Parathyroid adenoma (tissue), 2 donors: ENCODE measurements at regions not wholly inside any gene's neighbourhood (a gene's known extent, or its start where the extent isn't known, plus 50 kb on each side); places are given as distances from the start of the nearest gene placed in this dataset.
A peak's percentile ranks its signal among the peaks of the same experiment; 100 is the strongest.

ENCODE experiments used
- H2AFZ ChIP-seq: fragments of 300-600 bp; sonication (generic); one replicate; pipeline ENCODE4 v1.7.0; 2017; ENCODE audit warnings: antibody characterized with exemption, mild to moderate bottlenecking
- H3K27ac ChIP-seq: fragments of 300-600 bp; sonication (generic); one replicate; pipeline ENCODE4 v1.7.0; 2017
- H3K27me3 ChIP-seq: fragments of 300-600 bp; sonication (generic); one replicate; pipeline ENCODE4 v1.7.0; 2017; ENCODE audit warnings: low read length; ENCODE audit not compliant: control insufficient read depth, insufficient read depth
- H3K36me3 ChIP-seq: fragments of 300-600 bp; sonication (generic); one replicate; pipeline ENCODE4 v1.7.0; 2017; ENCODE audit warnings: low read length; ENCODE audit not compliant: control insufficient read depth, insufficient read depth
- H3K4me1 ChIP-seq: fragments of 300-600 bp; sonication (generic); one replicate; pipeline ENCODE4 v1.7.0; 2017; ENCODE audit warnings: control low read depth
- H3K4me2 ChIP-seq: fragments of 300-600 bp; sonication (generic); one replicate; pipeline ENCODE4 v1.7.0; 2017; ENCODE audit warnings: low read length
- H3K4me3 ChIP-seq: fragments of 300-600 bp; sonication (generic); one replicate; pipeline ENCODE4 v1.7.0; 2017; ENCODE audit warnings: low read depth, low read length
- H3K79me2 ChIP-seq: fragments of 300-600 bp; sonication (generic); one replicate; pipeline ENCODE4 v1.7.0; 2017; ENCODE audit warnings: control low read depth
- H3K9ac ChIP-seq: fragments of 300-600 bp; sonication (generic); one replicate; pipeline ENCODE4 v1.7.0; 2017; ENCODE audit warnings: mild to moderate bottlenecking
- H3K9me3 ChIP-seq: fragments of 300-600 bp; sonication (generic); one replicate; pipeline ENCODE4 v1.7.0; 2017; ENCODE audit warnings: low read length; ENCODE audit not compliant: control insufficient read depth
- CTCF ChIP-seq: fragments of 300-600 bp; sonication (generic); IDR thresholded peaks from one replicate; pipeline ENCODE4 v1.7.0; 2017; ENCODE audit warnings: antibody characterized with exemption, mild to moderate bottlenecking
- donor health status: primary hyperparathyroidism.

DNA sequence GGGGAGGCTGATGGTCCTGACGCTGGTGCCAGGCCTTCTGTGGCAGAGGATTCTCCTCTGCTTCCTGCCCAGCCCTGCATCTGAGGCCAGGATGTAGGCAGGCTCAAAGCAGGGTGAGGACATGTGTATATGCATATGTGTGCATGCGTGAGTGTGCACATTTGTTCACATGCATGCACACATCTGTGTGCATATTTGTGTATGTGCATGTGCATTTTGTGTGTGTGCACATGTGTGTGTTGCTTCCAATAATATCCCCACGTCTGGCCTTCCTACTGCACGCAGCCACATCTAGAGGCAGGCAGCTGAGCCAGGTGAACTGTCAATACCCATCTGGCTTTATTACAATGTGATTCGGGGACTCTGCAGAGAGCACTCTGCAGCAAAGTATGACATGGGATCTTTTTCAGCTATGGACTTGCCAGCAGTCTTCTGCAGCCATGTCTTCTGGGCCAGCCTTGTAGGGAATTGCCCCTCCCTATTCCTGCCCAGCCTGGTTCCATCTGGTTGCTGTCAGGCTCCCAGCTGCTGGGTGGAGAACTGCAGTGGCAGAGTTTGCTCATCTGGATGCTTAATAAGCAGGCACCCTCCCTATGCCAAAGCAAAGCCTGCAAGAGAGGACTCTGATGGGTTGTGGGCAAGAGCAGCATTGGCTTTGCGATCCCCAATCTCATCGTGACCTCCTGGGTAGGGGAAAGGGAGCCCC lies 140.7 kb downstream of the PFKFB3 start:
- H3K27ac ChIP-seq: no peak overlapping the region
- no peaks in the 10 kb centered on the region for H3K27me3 ChIP-seq
- no peak overlapping the region for H2AFZ ChIP-seq
- H3K4me2 ChIP-seq: no peak overlapping the region
- TF ChIP-seq CTCF: no peak
- H3K79me2 ChIP-seq: no peaks in the 10 kb centered on the region
- H3K4me1 ChIP-seq: peaks cover 2% of the 10 kb centered on the region
- H3K36me3 ChIP-seq: no peaks in the 10 kb centered on the region
- no peaks in the 10 kb centered on the region for H3K9me3 ChIP-seq
- H3K9ac ChIP-seq: no peak overlapping the region
- no peak overlapping the region for H3K4me3 ChIP-seq

GRCh38 chr10:6345404-6345803 lies 142.7 kb downstream of the PFKFB3 start:
- no peak overlapping the region for H3K27ac ChIP-seq
- no peak for TF ChIP-seq CTCF
- H3K9me3 ChIP-seq: no peaks in the 10 kb centered on the region
- no peak overlapping the region for H3K4me3 ChIP-seq
- H3K27me3 ChIP-seq: no peaks in the 10 kb centered on the region
- no peaks in the 10 kb centered on the region for H3K79me2 ChIP-seq
- peaks cover 5% of the 10 kb centered on the region for H3K4me1 ChIP-seq
- no peak overlapping the region for H3K9ac ChIP-seq
- no peak overlapping the region for H3K4me2 ChIP-seq
- no peaks in the 10 kb centered on the region for H3K36me3 ChIP-seq
- no peak overlapping the region for H2AFZ ChIP-seq

DNA sequence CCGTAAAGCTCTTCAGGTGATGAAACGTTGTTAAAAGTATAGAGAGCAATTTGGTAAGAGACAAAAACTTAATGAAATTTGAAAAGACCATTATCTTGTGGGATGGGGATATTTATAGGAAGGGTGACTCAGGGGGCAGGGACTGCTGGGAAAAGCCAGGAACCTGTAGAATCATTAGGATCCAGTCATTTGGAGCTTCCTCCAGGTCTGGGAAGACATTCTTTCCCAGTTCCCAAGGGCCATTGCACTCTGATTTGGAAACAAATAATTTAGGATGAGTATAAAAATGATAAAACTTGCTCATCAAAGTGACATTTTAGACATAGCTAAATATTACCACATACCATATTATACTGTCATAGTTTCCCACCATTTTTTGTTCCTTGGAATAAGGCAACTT lies 143.9 kb downstream of the PFKFB3 start:
- no peak overlapping the region for H3K4me2 ChIP-seq
- H3K36me3 ChIP-seq: no peaks in the 10 kb centered on the region
- no peak overlapping the region for H3K4me3 ChIP-seq
- peaks cover 5% of the 10 kb centered on the region for H3K4me1 ChIP-seq
- H3K9me3 ChIP-seq: no peaks in the 10 kb centered on the region
- TF ChIP-seq CTCF: no peak
- H2AFZ ChIP-seq: no peak overlapping the region
- no peak overlapping the region for H3K9ac ChIP-seq
- H3K27me3 ChIP-seq: no peaks in the 10 kb centered on the region
- H3K79me2 ChIP-seq: no peaks in the 10 kb centered on the region
- H3K27ac ChIP-seq: no peak overlapping the region

DNA sequence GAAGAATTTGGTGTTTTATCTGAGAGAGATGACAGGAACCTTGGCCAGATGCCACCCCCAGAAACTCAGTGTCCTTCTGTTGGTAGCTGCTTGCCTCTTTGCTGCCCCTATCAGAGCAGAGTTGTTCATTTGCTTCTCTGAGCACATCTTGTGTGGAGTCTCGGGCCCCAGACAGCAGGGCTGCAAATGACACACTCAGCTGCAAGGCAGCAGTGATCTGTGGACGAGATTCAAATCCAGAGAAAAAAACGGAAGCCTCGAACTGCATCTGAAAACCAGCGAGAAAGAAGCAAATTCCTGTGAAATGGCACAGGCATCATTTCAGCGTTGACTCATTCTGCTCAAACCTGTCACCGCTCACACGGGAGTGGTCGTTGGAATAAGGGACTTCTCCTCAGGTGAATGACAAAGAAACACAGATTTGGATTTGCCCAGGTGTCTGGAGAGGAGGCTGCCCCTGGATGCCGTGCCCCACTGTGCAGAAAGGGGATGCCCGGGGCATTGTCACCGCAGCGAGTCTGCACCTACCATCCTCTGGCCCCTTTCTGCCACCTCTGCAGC lies 144.7 kb downstream of the PFKFB3 start:
- H3K27ac ChIP-seq: no peak overlapping the region
- H3K4me2 ChIP-seq: peak overlapping the region; percentile 42
- no peaks in the 10 kb centered on the region for H3K9me3 ChIP-seq
- no peaks in the 10 kb centered on the region for H3K36me3 ChIP-seq
- H3K9ac ChIP-seq: no peak overlapping the region
- no peaks in the 10 kb centered on the region for H3K79me2 ChIP-seq
- no peaks in the 10 kb centered on the region for H3K27me3 ChIP-seq
- TF ChIP-seq CTCF: no peak
- peak overlapping the region; percentile 13 for H3K4me3 ChIP-seq
- no peak overlapping the region for H2AFZ ChIP-seq
- peaks cover 5% of the 10 kb centered on the region for H3K4me1 ChIP-seq
